HEK293 (cell line): ENCODE measurements at regions not wholly inside any gene's neighbourhood (a gene's known extent, or its start where the extent isn't known, plus 50 kb on each side); places are given as distances from the start of the nearest gene placed in this dataset.

ENCODE experiments used
- CTCF ChIA-PET: fragments of 350-600 bp; formaldehyde crosslinking; extraction: SDS; loops from one replicate; lab custom pipeline; 2021; ENCODE audit warnings: antibody characterized with exemption; lab: Yijun Ruan, JAX
- POLR2A ChIA-PET: fragments of 300-600 bp; formaldehyde crosslinking; extraction: SDS; loops from one replicate; lab custom pipeline; 2020; ENCODE audit warnings: antibody characterized with exemption, inconsistent platforms; lab: Yijun Ruan, JAX
- H3K27ac ChIP-seq: fragments of 200-500 bp; sonication (Bioruptor generic); 2 replicates; pipeline ENCODE4 v1.5.1; 2014; ENCODE audit warnings: low read depth, low read length, control low read depth, inconsistent platforms; ENCODE audit errors: extremely low read depth
- H3K36me3 ChIP-seq, 2 experiments: fragments of 200-500 bp in 1 of 2; sonication (Bioruptor generic) in 1 of 2; 1 replicate in 1 of 2; 2 replicates in 1 of 2; pipeline ENCODE4 v1.5.1; 2014 to 2017; ENCODE audit warnings: inconsistent platforms in 2 of 2, low read length in 2 of 2; ENCODE audit not compliant: control insufficient read depth in 2 of 2, insufficient read depth in 1 of 2
- H3K4me1 ChIP-seq: fragments of 200-500 bp; sonication (Bioruptor generic); 2 replicates; pipeline ENCODE4 v1.5.1; 2014; ENCODE audit warnings: mild to moderate bottlenecking, low read length, inconsistent platforms; ENCODE audit not compliant: control insufficient read depth, insufficient read depth
- H3K4me3 ChIP-seq: 2 replicates; pipeline ENCODE4 v1.5.1; 2011; ENCODE audit warnings: low read depth, mild to moderate bottlenecking, control low read depth, low read length, moderate library complexity
- H3K9me3 ChIP-seq: fragments of 200-500 bp; sonication (Bioruptor generic); 2 replicates; pipeline ENCODE4 v1.5.1; 2014; ENCODE audit warnings: low read depth, low read length, inconsistent platforms; ENCODE audit not compliant: control insufficient read depth, insufficient read depth
- BCL11A ChIP-seq: fragments of 450-650 bp; formaldehyde crosslinking; IDR thresholded peaks from 2 replicates; pipeline ENCODE4 v1.5.1; 2016; ENCODE audit warnings: low read depth, missing biosample characterization, missing genetic modification characterization
- BCL6B ChIP-seq: fragments of 450-650 bp; formaldehyde crosslinking; IDR thresholded peaks from 2 replicates; pipeline ENCODE4 v1.5.1; 2017; ENCODE audit warnings: missing biosample characterization, missing genetic modification characterization
- ZBTB26 ChIP-seq: fragments of 450-650 bp; formaldehyde crosslinking; optimal IDR thresholded peaks from 2 replicates; pipeline ENCODE3; 2016; ENCODE audit warnings: missing biosample characterization, mild to moderate bottlenecking, missing genetic modification characterization
- ZBTB8A ChIP-seq: fragments of 450-650 bp; formaldehyde crosslinking; IDR thresholded peaks from 2 replicates; pipeline ENCODE4 v1.5.1; 2016; ENCODE audit warnings: missing biosample characterization, missing genetic modification characterization
- ZEB2 ChIP-seq: fragments of 450-650 bp; formaldehyde crosslinking; IDR thresholded peaks from 2 replicates; pipeline ENCODE4 v1.5.1; 2016; ENCODE audit warnings: missing biosample characterization, missing genetic modification characterization
- ZFHX2 ChIP-seq: fragments of 450-650 bp; formaldehyde crosslinking; conservative IDR thresholded peaks from 2 replicates; pipeline ENCODE4 v1.5.1; 2016; ENCODE audit warnings: missing biosample characterization, missing genetic modification characterization
- ZNF16 ChIP-seq: fragments of 450-650 bp; formaldehyde crosslinking; IDR thresholded peaks from 2 replicates; pipeline ENCODE4 v1.5.1; 2016; ENCODE audit warnings: low read depth, missing biosample characterization, missing genetic modification characterization
- ZNF19 ChIP-seq: fragments of 450-650 bp; formaldehyde crosslinking; IDR thresholded peaks from 2 replicates; pipeline ENCODE4; 2016; ENCODE audit warnings: missing biosample characterization, missing genetic modification characterization, low read depth
- ZNF23 ChIP-seq: fragments of 450-650 bp; formaldehyde crosslinking; IDR thresholded peaks from 2 replicates; pipeline ENCODE4 v1.5.1; 2016; ENCODE audit warnings: missing biosample characterization, missing genetic modification characterization, borderline replicate concordance
- ZNF449 ChIP-seq: fragments of 450-650 bp; formaldehyde crosslinking; IDR thresholded peaks from 2 replicates; pipeline ENCODE4 v1.5.1; 2017; ENCODE audit warnings: missing biosample characterization, mild to moderate bottlenecking, missing genetic modification characterization, moderate library complexity
- ZNF48 ChIP-seq: fragments of 450-650 bp; formaldehyde crosslinking; IDR thresholded peaks from 2 replicates; pipeline ENCODE4 v1.5.1; 2016; ENCODE audit warnings: missing biosample characterization, missing genetic modification characterization
- ZNF501 ChIP-seq: fragments of 450-650 bp; formaldehyde crosslinking; IDR thresholded peaks from 2 replicates; pipeline ENCODE4 v1.5.1; 2016; ENCODE audit warnings: missing biosample characterization, missing genetic modification characterization
- ZNF521 ChIP-seq: fragments of 450-650 bp; formaldehyde crosslinking; IDR thresholded peaks from 2 replicates; pipeline ENCODE4 v1.5.1; 2017; ENCODE audit warnings: missing biosample characterization, mild to moderate bottlenecking, missing genetic modification characterization
- ZNF555 ChIP-seq: fragments of 450-650 bp; formaldehyde crosslinking; conservative IDR thresholded peaks from 2 replicates; pipeline ENCODE4 v1.5.1; 2017; ENCODE audit warnings: missing biosample characterization, mild to moderate bottlenecking, missing genetic modification characterization, inconsistent platforms
- ZNF561 ChIP-seq: fragments of 450-650 bp; IDR thresholded peaks from 2 replicates; pipeline ENCODE4 v1.5.1; 2018; ENCODE audit warnings: missing biosample characterization, missing genetic modification characterization, borderline replicate concordance
- ZNF571 ChIP-seq: fragments of 450-650 bp; formaldehyde crosslinking; IDR thresholded peaks from 2 replicates; pipeline ENCODE4 v1.5.0; 2017; ENCODE audit warnings: missing biosample characterization, missing genetic modification characterization
- ZNF645 ChIP-seq: fragments of 450-650 bp; formaldehyde crosslinking; IDR thresholded peaks from 2 replicates; pipeline ENCODE4; 2016; ENCODE audit warnings: missing biosample characterization, missing genetic modification characterization
- ZNF654 ChIP-seq: fragments of 450-650 bp; formaldehyde crosslinking; IDR thresholded peaks from 2 replicates; pipeline ENCODE4 v1.5.1; 2016; ENCODE audit warnings: low read depth, missing biosample characterization, missing genetic modification characterization
- ZNF658 ChIP-seq: fragments of 450-650 bp; formaldehyde crosslinking; IDR thresholded peaks from 2 replicates; pipeline ENCODE4; 2016; ENCODE audit warnings: missing biosample characterization, missing genetic modification characterization
- ZNF664 ChIP-seq: fragments of 450-650 bp; formaldehyde crosslinking; IDR thresholded peaks from 2 replicates; pipeline ENCODE4 v1.5.1; 2016; ENCODE audit warnings: missing biosample characterization, missing genetic modification characterization
- ZNF792 ChIP-seq: fragments of 450-650 bp; formaldehyde crosslinking; IDR thresholded peaks from 2 replicates; pipeline ENCODE4 v1.5.1; 2016; ENCODE audit warnings: missing biosample characterization, missing genetic modification characterization

- TF ChIP-seq ZNF521 (no peak), BCL6B (tag by site-specific recombination) (no peak), ZNF501 (tag by site-specific recombination) (no peak), ZEB2 (tag by site-specific recombination) (no peak)
Observed at GRCh38 chr10:36676321-36676720, 449.1 kb upstream of the ANKRD30A start (continued).

GRCh38 chr10:36675458-36675880 is 449.9 kb upstream of the ANKRD30A start:
- Histone ChIP-seq H3K4me1 (peaks cover 14% of the 10 kb centered on the region), H3K36me3 (no peaks in the 10 kb centered on the region), H3K27ac (no peak overlapping the region), H3K9me3 (no peaks in the 10 kb centered on the region), H3K4me3 (no peak overlapping the region)
- ChIA-PET POLR2A (interaction anchor here (0.6 kb wide), 1 partner anchor 1237 kb away, joined by 3 read pairs; no protein-coding TSS in a partner anchor), CTCF (no interaction called here)
- TF ChIP-seq ZNF571 (tag by site-specific recombination) (no peak), ZNF16 (tag by site-specific recombination) (no peak), ZNF23 (tag by site-specific recombination) (no peak), ZFHX2 (tag by site-specific recombination) (no peak), ZBTB8A (no peak), ZNF555 (no peak), ZNF654 (tag by site-specific recombination) (no peak), ZNF792 (tag by site-specific recombination) (no peak), ZNF664 (no peak), ZNF658 (tag by site-specific recombination) (no peak), ZNF501 (tag by site-specific recombination) (no peak), ZNF48 (tag by site-specific recombination) (no peak), ZNF19 (tag by site-specific recombination) (no peak), ZBTB26 (tag by site-specific recombination) (no peak), BCL11A (tag by site-specific recombination) (no peak), ZNF561 (no peak), ZNF449 (tag by site-specific recombination) (no peak), ZNF645 (tag by site-specific recombination) (no peak)
- TF ChIP-seq, all 188 proteins: peak for 0
